Cerebellar nuclear complex (tissue), 1 donor: ENCODE measurements at regions not wholly inside any gene's neighbourhood (a gene's known extent, or its start where the extent isn't known, plus 50 kb on each side); places are given as distances from the start of the nearest gene placed in this dataset.
"Not testable (repeated sequence)": the region's sequence is repeated elsewhere in the genome, so short reads cannot be mapped to it uniquely, and the experiment has no call there.

ENCODE experiments used
- DNase-seq, 2 experiments: peaks; one replicate each; lab custom pipeline; 2025; lab: John Stamatoyannopoulos, UW

DNA sequence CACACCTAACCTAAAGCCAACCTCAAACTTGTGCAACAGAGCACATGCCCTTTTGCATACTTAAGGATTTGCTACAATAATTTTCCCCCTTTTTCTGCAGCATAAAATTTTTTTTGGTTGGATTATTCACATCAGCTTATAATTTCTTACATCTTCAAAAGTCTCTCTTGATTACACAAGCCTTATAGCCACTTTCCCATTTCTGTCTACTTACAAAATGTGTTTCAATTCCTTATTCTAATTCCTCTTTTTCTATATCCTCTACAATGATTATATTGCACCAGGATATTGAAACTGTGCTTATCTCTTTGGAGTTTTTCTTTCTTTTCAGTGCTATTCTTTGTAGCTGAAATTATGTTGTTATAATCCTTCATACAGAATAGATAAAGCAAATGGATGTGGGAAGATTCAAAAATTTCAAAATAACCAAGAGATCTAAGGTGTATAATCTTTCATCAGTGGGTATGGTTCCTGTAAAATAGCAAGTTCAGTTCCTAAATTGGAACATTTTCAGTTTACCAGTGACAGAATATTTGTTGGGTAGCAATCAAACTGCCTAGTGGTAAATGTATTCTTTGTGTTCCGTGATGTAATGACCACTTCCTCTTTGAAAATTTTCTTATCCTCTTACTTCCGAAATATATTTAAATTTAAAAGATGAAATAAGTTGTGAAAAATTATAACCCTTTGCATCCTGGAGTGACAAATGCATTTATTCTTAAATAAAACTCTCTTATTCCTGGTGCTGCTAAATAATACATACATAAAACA is 386.8 kb upstream of the CHD1 start:
- no peak for DNase-seq

DNA sequence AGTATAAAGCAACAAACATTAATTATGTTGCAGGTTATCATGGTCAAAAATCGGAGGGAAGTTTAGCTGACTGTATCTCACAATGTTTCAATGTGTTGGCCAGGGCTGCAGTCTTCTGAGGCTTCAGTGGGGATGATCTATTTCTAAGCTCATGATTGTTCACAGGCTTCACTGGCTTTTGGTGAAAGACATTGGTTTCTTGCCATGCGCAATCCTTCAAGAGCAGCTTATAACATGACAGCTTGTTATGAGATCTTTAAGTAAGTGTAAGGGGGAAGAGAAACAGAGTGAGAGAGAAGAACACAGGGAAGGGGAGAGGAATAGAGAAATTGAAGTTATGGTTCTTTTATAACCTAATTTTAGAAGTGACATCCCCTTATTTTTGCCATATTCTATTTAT is 385.9 kb upstream of the CHD1 start:
- no peak for DNase-seq

DNA sequence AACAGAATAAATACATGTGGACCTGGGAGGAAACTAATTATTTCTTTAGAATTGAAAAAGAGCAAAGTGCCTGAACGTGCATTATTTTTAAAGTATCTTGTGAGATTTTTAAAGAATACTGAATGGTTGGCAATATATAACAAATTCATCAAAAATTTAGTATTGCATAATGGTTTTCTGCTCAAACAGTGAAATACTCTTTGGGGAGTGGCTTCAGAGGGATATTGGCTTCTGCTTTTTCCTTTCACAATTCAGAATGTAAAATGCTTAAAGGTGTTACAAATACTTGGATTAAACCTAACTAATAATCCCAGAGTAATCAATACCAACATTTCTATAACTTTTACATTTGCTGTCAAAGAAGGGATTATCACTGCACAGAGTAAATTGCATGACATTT is 379.3 kb upstream of the CHD1 start:
- DNase-seq = no peak

DNA sequence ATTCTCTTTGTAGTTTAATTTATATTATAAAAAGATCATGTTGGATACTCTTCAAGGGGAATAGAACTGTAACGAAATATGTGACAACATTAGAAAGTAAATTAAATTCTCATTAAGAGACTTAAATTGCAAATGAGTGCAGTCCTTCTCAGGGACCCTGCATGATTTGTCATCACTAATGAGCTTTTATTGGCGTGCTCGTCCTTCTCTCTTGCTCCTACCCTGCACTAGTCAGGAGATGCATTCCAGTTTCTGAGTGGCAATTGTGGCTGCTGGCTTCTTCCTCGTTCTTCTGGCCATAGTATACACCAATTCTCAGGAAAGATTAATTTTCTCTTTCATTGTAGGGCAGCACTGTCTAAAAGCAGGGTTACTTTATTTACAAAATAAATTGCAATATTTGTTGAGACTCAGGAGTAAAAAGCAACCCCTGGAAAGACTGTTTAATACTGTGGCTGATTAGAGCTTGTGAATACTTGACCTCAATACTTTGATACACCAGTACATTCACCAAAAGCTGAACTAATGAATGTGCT is 376.3 kb upstream of the CHD1 start:
- no peak for DNase-seq

DNA sequence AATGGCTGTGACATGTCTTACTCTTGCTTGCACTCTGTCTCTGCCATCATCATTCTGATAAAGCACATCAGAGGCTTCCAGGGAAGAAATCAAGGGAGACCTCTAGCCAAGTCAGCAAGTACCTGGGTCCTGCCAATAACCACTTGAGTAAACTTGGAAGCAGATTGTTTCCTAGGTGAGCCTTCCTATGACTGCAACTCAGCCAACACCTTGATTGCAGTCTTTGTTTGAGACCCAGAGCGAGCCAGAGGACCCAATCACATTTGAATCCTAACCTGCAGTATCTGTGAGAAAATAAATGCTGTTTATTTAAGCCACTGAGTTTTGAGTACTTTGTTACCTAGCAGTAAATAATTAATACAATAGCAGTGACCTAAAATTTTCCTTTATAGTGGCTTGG is 356.8 kb upstream of the CHD1 start:
- DNase-seq = no peak

DNA sequence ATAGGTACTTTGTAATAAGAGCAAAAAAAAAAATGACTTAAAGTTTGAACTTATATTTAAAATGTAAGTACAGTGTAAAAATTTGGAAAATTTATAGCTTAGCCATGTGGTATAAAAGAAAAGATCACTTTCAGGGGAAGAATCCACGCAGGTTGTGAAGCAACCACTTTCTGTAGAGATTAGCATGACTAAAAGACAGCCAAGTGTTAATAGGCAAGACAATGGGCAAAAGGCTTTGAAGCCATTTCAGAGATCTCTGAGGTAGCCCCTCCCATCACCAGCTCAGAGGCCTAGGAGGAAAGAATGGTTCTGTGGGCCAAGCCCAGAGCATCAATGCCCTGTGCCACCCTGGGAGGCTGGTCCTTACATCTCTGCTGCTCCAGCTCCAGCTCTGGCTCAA is 346.3 kb upstream of the CHD1 start:
- no peak for DNase-seq

DNA sequence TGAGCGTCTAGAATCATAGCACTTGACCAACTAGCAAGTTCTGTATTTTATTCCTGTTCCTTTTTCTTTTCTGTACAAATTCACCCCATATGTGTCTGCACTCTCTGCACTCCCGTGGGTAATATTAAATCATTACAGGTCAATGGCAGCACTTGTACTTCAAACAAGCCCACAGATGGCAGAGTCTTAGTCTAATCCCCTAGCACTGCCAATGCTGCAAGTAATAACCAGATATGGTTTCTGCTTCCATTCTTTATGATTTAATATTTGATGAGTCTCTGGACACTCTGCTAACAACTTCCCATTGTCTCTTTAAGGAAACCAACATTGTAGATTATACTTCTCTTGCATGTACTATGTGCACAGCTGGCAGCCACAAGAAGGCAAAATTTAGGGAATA is 343.8 kb upstream of the CHD1 start:
- DNase-seq = no peak

DNA sequence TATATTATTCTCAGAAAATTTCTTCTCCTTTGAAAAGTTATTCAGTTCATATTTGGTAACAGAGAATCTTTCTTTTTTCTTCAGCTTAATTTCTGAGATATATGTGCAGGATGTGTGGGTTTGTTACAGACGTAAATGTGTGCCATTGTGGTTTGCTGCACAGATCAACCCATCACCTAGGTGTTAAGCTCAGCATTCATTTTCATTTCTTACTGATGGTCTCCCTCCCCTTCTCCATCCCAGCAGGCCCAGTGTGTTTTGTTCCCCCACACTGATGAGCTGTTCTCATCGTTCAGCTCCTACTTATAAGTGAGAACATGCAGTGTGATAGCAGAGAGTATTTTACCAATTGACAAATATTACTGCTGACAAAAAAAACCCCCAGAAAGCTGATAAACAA is 330.0 kb upstream of the CHD1 start:
- no peak for DNase-seq

DNA sequence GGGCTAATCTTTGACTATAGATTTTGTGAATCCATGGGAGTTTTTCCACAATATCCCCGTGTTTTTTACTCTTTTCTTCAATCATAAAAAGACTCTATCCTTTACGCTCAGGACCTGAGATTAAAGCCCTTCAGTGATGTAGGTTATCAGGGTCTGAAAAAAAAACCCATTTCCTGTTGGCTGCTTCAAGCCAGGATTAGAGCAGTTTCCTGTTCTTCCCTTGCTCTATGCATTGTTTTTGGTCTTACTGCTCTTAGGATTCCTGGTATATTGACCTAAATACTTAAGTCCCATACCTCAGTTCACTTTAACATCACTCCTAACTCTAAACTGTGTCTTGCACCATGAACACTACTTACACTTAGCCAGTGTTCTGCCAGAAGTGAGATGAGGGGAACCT is 319.3 kb upstream of the CHD1 start:
- no peak for DNase-seq

DNA sequence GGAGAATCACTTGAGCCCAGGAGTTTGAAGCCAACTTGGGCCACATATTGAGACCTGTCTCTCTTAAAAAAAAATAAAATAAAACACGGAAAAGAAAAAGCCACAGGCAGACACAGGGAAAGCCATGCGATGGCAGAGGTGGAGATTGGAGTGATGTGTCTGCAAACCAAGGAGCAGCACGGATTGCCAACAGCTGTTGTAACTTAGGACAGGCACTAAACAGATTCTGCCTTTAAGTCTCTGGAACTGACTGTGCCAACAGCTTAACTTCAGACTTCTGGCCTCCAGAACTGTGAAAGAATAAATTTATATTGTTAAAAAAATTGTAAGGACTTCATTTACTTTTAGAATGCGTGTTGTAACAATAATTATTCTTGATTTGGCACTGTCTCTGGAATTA is 318.5 kb upstream of the CHD1 start:
- no peak for DNase-seq

DNA sequence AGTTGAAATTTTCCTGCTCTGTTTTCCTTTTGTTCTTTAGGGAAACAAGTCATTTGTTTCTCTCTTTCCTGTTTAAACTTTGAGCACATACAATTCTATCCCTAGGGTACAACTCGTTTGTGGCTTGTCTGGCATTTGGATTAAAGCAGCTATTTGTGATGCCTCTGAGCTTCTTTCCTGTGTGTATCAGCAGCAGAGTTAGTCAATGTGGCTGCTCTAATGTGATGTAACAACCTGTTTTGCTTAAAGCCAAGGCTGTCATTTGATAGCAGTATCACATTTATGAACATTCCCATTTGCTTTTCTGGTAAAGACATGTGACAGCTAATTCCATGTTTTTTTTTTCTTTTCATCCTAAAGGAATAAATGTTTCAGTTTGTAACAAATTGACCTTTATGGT is 314.3 kb upstream of the CHD1 start:
- DNase-seq = no peak

DNA sequence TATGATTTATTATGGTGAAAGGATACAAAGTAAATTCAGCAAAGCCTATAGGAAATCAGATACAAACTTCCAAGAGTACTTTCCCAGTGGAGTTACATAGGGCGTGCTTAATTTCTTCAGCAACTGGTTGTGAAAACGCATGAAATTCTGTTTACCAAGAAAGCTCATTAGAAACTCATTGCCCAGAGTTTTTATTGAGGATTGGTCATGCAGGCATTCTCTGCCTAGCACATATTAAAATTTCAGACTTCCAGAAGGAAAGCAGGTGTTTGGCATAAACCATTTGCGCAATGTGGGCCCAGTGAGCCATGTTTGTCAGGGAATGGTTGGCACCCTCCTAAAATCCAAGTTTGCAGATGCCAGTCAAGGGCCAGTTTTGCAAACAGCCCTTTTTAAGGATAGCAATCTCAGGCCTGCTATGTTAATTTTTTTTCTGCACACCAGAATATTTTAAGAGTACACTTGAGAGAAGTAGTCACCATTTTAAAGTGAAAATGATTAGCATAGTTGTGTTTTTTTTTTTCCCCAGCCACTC is 311.1 kb upstream of the CHD1 start:
- no peak for DNase-seq

DNA sequence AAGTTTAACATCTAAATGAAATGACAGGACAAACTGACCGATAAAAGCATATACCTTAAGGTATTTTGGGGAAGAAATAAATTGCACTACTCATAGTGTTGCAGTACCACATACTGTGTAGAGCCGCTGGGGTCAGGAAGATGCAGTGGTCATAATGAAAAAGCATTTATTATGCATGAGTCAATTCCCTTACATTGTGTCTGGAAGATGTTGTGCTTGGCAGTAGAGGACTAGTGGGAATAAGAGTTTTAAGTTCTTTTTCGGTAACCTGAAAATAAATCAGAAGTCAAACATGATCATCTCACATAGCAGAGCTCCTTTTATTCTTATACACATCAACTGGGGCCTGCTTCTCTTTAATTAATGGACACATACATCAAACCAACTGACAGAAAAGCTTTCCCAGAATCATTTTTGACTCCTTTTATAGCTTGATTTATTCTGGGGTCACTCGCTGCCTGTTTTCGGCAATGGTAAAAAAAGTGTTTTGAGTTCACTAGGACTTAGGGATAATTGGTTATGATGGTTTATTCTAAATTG is 262.5 kb upstream of the CHD1 start:
- DNase-seq = no peak

DNA sequence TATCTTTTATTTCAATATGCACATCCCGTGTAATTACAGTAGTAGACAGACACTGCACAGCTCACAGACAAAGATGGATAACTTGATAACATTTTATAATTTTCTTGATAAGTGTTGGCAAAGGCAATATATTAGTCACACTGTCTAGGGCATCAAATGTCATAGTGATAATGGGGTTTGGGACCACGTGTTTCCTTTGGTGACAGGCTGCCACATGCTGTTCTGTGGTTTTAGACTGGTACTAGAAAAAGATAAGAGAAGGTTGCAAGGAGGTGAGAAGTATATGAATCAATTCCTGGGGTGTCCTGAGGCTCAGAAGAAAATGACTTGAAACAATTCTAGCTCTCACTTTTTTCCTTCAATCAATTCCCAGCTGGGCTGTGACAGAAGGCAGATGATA is 258.8 kb upstream of the CHD1 start:
- DNase-seq = no peak

DNA sequence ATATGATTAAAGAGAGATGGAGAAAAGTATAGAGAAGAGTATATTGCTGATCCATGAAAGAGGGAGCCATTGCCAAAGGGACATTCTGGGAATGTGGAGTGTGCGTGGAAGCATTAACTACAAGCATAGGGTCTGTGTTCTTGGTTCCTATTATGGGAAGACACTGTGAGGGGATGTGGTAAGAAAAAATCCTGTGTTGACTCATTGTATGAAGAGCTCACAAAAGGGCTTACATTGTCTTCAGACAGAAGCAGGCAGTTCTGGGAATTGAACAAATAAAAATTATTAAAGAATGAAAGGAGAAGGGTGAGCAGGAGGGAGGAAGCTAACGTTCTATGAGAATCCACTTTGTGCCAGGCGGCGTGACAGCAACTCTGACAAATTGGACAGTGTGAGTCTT is 250.4 kb upstream of the CHD1 start:
- DNase-seq = no peak

DNA sequence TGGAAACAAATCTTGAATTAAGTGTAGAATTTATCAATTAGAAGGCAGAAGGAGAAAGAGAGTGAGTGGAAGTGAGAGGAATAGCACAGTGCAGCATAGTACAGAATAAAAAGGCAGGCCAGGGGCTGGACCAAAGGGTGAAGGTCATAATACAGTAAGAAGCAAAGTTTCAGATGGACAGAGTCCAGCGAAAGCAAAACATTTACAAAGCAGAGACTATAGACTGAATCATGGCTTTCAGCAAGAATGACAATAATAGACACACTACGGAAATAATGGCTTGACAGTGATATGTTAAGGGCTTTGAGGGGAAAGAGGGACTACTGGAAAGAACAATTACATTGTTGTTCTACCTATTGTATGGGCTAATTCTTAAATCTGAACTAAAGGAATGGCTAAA is 249.0 kb upstream of the CHD1 start:
- DNase-seq = no peak

DNA sequence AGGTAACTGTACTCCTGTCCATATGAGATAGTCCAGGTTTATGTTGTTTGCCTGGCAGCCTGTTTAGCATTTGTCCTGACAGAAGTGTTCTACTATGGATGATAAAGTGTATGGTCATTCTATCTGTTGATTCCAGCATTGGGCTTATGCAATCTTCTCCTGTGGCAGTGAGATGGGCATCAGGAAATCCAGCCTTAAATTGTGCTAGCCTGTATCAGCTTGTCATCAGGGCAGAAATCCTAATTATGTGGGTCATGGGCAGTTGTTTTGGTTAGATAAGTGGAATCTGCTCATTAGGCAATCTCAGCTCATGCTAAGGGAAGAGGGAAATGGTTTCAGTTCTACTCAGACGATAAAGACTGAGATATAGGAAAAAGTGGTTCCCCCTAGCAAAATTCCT is 247.4 kb upstream of the CHD1 start:
- DNase-seq = no peak

DNA sequence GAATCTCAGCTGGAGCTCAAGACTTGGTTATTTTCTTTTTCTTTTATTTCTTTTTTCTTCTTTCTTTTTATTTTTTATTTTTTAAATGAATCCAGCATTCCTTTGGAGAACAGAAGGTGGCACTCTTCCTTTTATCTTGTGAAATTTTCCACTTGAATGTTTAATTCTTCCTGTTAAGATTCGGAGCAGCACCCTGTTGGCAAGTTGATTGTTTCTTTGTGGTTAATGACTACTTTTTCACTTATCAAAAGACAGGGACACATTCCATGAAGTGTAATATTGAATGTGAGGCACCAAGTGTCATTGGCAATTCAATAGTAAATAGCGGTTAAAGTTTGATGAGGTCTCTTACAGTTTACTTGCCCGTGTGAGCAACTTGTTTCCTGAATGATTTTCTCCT is 240.5 kb upstream of the CHD1 start:
- no peak for DNase-seq

DNA sequence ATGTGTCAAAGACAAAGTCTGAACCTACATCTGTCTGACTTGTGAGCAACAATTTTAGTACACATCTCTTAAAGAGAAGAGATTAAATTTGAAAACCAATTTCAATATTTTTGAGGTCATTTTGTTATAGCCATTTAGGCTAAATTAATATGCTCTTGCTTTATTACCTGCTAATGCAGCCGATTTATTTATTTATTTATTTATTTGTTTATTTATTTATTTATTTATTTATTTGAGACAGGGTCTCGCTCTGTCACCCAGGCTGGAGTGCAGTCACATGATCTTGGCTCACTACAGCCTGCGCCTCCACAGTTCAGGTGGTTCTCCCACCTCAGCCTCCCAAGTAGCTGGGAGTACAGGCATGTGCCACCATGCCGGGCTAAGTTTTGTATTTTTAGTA is 232.7 kb upstream of the CHD1 start:
- DNase-seq = not testable (repeated sequence)

DNA sequence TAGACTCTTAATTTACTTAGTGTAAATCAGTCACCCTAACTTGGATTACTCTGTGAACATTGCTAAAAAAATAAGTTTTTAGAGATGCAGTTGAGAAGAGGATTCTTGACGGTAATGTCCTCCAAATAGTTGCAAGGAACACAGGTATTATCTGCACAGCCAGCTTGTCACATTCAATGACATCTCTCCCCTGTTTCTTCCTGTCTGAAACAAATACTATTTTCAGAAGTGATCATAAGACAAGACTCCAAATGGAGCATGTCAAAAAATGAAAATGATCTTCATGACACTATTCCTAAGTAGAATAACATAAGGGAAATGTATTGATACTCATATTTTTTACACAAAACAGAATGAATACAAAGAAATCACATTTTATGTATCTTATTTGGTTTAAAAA is 227.9 kb upstream of the CHD1 start:
- DNase-seq = no peak

DNA sequence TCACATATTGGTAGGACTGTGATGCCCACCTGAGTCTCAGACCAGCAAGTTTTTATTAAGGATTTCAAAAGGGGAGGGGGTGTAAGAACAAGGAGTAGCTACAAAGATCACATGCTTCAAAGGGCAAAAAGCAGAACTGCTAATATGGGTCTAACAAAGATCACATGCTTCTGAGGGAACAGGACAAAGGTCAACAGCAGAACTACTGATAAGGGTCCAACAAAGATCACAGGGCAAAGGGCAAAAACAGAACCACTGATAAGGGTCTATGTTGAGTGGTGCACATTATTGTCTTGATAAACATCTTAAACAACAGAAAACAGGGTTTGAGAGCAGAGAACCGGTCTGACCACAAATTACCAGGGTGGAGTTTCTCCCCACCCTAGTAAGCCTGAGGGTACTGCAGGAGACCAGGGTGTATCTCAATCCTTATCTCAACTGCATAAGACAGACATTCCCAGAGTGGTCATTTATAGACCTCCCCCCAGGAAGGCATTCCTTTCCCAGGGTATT is 214.5 kb upstream of the CHD1 start:
- not testable (repeated sequence) for DNase-seq

DNA sequence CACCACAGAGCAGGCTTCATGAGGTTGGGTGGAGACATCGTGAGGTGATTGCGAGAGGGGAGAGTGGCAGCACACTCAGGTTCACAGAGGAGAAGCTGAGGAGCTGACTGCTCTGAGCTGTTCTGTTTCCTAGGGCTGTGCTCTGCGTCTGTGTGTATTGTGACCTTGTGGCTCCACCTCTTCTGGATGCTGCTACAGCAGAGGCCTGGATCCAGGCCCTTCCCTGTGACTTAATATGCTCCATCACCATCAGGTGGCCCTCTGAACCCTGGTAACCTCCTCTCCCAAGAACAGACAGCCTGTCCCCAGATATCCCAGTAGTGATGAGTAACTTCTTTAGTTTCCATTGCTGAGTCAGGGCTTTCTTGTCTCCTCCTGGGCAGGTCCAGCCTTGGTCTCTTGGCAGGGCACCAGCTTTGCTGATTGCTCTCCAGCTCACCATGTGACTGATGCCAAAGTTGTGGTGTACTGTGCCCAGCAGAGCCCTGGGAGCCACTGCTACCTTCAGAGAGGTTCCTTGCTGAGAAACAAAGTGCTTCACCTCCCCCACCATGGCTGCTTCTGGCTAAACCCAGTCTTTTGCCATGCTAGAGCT is 212.8 kb upstream of the CHD1 start:
- no peak for DNase-seq

DNA sequence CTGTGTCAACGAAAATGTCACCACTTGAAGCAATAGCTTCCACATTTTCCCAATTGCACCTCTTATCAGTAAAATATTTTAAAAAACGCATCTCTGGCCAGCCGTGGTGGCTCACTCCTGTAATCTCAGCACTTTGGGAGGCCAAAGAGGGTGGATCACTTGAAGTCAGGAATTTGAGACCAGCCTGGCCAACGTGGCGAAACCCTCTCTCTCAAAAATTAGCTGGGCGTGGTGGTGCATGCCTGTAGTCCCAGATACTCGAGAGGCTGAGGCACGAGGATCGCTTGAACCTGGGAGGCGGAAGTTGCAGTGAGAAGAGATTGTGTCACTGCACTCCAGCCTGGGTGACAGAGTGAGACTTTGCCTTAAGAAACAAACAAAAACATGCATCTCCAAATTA is 210.1 kb upstream of the CHD1 start:
- DNase-seq = no peak
